Lung (tissue), 11 donors: ENCODE measurements at regions not wholly inside any gene's neighbourhood (a gene's known extent, or its start where the extent isn't known, plus 50 kb on each side); places are given as distances from the start of the nearest gene placed in this dataset.

ENCODE experiments used
- ATAC-seq: fragments of 200-7000 bp; cut with Tn5 transposase; one replicate; pipeline ENCODE4 v1.9.1; 2020; ENCODE audit warnings: moderate number of reproducible peaks; ENCODE audit not compliant: insufficient read depth, low FRiP score
- DNase-seq, 3 donors: peaks; one replicate each; pipeline ENCODE4 v3.0.0-alpha.2; 2013 to 2017
- H3K27ac ChIP-seq, 2 donors: one replicate each; pipeline ENCODE4 v1.5.1; 2013; ENCODE audit warnings: mild to moderate bottlenecking in 2 of 2, moderate library complexity in 2 of 2, control low read depth in 1 of 2, inconsistent platforms in 1 of 2, low read depth in 1 of 2, low read length in 1 of 2
- H3K27me3 ChIP-seq, 3 donors: one replicate each; pipeline ENCODE4 v1.5.1; 2013; ENCODE audit warnings: low read length in 2 of 3; ENCODE audit not compliant: control insufficient read depth in 3 of 3, insufficient read depth in 3 of 3
- H3K36me3 ChIP-seq, 4 donors: one replicate each; pipeline ENCODE4 v1.5.1; 2013; ENCODE audit warnings: low read length in 4 of 4, mild to moderate bottlenecking in 1 of 4, moderate library complexity in 1 of 4; ENCODE audit not compliant: control insufficient read depth in 4 of 4, insufficient read depth in 4 of 4
- H3K4me1 ChIP-seq, 5 donors: one replicate each; pipeline ENCODE4 v1.5.1; 2013; ENCODE audit warnings: low read length in 5 of 5, mild to moderate bottlenecking in 2 of 5, moderate library complexity in 1 of 5; ENCODE audit not compliant: control insufficient read depth in 5 of 5, insufficient read depth in 5 of 5
- H3K4me3 ChIP-seq: one replicate; pipeline ENCODE4 v1.5.1; 2013; ENCODE audit warnings: mild to moderate bottlenecking, control low read depth, moderate library complexity
- H3K9ac ChIP-seq, 2 donors: one replicate each; pipeline ENCODE4 v1.5.1; 2013; ENCODE audit warnings: low read length in 2 of 2, control low read depth in 1 of 2; ENCODE audit not compliant: insufficient read depth in 1 of 2
- H3K9me3 ChIP-seq, 4 donors: one replicate each; pipeline ENCODE4 v1.5.1; 2013; ENCODE audit warnings: low read length in 3 of 4, mild to moderate bottlenecking in 1 of 4, moderate library complexity in 1 of 4; ENCODE audit not compliant: control insufficient read depth in 4 of 4, insufficient read depth in 3 of 4
- CTCF ChIP-seq: IDR thresholded peaks from 2 replicates; pipeline ENCODE4 v1.5.1; 2012; ENCODE audit warnings: mild to moderate bottlenecking; ENCODE audit errors: control extremely low read depth, extremely low read depth
- WGBS, 2 donors: extraction: QIAGEN DNeasy Blood & Tissue Kit; methylation state at CpG; one replicate each; pipeline ENCODE4 v1.1.7; 2013; 5-methylcytosine and 5-hydroxymethylcytosine counted together
- donor health status: control.
- donor health status: control.
- donor health status: Bipolar disorder and iron deficiency.
- donor health status: healthy.
- donor health status: DM: yes; HTN: yes; CAD: no.

DNA sequence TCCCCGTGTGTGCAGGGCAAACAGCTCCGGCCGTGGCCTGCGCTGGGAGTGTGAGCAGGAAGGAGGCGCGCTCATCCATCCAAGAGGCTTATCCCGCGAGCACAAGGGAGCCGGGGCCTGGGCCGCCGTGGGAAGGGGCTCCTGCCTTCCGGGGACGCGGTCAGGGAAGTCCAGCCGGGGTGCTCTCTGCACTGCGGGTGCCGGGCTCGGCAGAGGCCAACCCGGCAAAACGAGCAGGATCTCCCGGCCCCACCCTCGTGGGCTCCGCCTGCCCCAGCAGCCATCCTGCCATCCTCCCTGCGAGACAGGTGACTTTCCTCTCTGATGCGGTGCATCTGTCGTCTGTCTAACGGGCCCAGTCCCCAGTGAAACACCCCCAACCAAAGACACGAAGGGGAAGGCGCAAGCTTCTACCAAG is 244.2 kb downstream of the AUH start:
- ATAC-seq (no peak), DNase-seq (no peak)
- Histone ChIP-seq H3K36me3 (no peaks in the 10 kb centered on the region), H3K4me3 (no peak overlapping the region), H3K9ac (peak overlapping the region; percentile 31 to 55), H3K27me3 (no peaks in the 10 kb centered on the region), H3K4me1 (peaks cover 2 to 38% (median 22%) of the 10 kb centered on the region in 5 donors), H3K27ac (peak overlapping the region; percentile 59 to 72), H3K9me3 (peaks cover 0 to 2% (median 0%) of the 10 kb centered on the region in 4 donors)
- 66 to 87% methylated on average over 28 to 29 of the region's 29 CpGs for WGBS, 2 donors
- TF ChIP-seq CTCF = no peak

DNA sequence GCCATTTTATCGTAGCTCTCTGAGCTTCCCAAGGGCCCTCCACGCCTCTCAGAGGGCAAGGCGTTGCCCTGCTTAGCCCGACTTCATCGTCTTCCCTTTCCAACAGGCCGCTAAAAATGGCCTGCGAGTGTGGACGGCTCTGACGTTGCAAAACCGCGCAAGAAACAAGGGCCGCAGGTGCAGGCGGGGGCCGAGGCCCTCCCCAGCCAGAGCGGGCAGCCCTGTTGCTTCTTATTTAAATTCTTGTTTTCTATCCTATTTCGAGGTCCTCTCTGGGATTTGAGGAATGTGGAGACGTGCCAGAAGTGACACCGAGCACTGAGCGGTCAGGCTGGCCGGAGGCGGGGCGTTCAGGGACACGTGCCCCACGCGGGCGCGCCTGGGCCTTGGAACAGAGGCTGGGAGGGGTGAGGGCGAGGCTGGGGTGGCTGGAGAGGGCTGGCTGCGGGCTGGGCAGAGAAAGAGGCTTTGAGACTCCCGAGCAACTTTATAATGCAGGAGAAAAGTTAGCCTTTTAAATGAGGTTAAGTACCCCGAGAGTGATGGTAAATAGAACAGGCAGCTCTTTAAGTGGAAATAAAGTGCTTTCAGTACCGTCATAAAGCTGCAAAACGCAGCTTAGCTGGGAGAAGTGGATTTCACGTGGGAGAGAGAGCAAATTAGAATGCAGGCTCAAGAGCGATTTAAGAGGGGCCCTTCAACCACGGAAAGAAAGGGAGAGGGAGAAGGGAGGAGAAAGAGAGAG is 243.6 kb downstream of the AUH start:
- no peak for TF ChIP-seq CTCF
- peak; percentile 95 for ATAC-seq
- 11 to 18% methylated on average over 36 of the region's 36 CpGs for WGBS, 2 donors
- H3K4me3 ChIP-seq = no peak overlapping the region
- peak overlapping the region; percentile 59 to 76 for H3K27ac ChIP-seq
- peaks cover 2 to 38% (median 22%) of the 10 kb centered on the region in 5 donors for H3K4me1 ChIP-seq
- no peaks in the 10 kb centered on the region for H3K36me3 ChIP-seq
- H3K27me3 ChIP-seq = no peaks in the 10 kb centered on the region
- H3K9ac ChIP-seq = peak overlapping the region; percentile 31 to 55
- H3K9me3 ChIP-seq = peaks cover 0 to 2% (median 0%) of the 10 kb centered on the region in 4 donors
- DNase-seq = peak; percentile 92 to 95 (median 92)

DNA sequence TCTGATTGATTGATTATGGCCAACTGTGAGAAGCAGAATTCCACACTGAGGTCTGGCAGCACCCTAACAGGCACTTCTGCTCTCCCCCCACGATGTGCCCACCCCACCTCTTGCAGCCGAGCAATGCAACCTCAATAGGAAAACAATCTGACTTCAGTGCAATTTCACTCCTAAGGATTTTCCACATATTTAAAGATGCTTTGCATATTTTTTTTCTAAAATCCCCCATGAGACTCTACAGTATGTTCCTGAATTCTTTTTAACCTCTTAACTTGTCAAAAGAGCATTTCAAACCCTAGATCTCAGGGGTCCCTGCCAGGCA is 243.1 kb downstream of the AUH start:
- Histone ChIP-seq H3K9ac (peak overlapping the region in 1 of 2 donors; percentile 53), H3K27ac (peak overlapping the region; percentile 59 to 76), H3K36me3 (no peaks in the 10 kb centered on the region), H3K4me3 (no peak overlapping the region), H3K4me1 (peaks cover 2 to 38% (median 22%) of the 10 kb centered on the region in 5 donors), H3K27me3 (no peaks in the 10 kb centered on the region), H3K9me3 (peaks cover 0 to 2% (median 0%) of the 10 kb centered on the region in 4 donors)
- WGBS, 2 donors = 22 to 38% methylated on average over 2 of the region's 2 CpGs
- ATAC-seq = no peak
- TF ChIP-seq CTCF = no peak
- no peak for DNase-seq
